GM12892 (cell line): ENCODE measurements at regions not wholly inside any gene's neighbourhood (a gene's known extent, or its start where the extent isn't known, plus 50 kb on each side); places are given as distances from the start of the nearest gene placed in this dataset.

ENCODE experiments used
- POLR2A ChIP-seq: IDR thresholded peaks from 2 replicates; pipeline ENCODE4 v1.6.1; 2011; ENCODE audit warnings: low read depth, low read length, control low read depth
- POLR2AphosphoS5 ChIP-seq: IDR thresholded peaks from 2 replicates; pipeline ENCODE4 v1.6.1; 2011; ENCODE audit warnings: low read depth, low read length, control low read depth

GRCh38 chr7:112572669-112573301 lies 92.0 kb downstream of the LSMEM1 start:
- TF ChIP-seq POLR2AphosphoS5 (no peak), POLR2A (no peak)
